Forelimb muscle (tissue), 1 donor: ENCODE measurements at regions not wholly inside any gene's neighbourhood (a gene's known extent, or its start where the extent isn't known, plus 50 kb on each side); places are given as distances from the start of the nearest gene placed in this dataset.

Source experiments
- DNase-seq: peaks from one replicate; pipeline ENCODE4 v3.0.0-alpha.2; 2013; ENCODE audit warnings: low read depth

DNA sequence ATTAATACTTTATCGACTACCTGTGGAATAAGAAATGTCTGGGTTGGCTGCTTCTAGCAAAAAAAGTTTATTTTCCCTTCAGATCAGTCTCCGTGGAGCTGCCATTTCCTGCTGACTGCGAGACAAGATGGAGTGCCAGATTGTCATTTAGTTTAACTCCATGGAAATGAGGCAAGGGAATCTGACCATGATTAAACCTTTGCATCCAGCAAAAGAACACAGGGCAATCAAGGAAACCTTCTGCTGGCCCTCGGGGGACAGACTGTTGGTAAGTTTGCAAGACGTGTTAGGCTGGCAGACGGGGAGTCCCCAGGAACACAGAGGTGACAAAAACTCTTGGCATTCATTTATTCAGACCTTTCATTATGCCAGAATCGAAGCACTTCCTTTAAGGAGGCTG, 52.2 kb upstream of the SPACA1 start:
- DNase-seq = no peak

DNA sequence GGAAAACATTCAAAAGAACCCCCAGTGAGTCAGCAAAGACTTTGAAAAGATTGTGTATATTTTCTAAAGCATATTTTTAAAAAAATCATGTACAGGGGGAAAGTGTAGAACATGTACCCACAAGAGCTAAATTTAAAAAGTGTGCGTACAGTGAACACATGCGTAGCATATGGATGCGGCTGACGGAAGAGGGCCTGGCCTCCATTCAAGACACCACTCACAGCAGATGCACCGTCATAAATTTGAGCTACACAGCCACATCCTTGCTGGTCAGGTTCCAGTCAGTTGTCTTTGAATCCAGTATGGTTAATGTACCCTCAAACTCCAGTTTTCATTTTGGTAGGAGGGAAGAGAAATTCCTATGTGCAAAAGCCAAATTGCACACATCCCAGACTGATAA, 54.3 kb upstream of the SPACA1 start:
- DNase-seq = no peak

DNA sequence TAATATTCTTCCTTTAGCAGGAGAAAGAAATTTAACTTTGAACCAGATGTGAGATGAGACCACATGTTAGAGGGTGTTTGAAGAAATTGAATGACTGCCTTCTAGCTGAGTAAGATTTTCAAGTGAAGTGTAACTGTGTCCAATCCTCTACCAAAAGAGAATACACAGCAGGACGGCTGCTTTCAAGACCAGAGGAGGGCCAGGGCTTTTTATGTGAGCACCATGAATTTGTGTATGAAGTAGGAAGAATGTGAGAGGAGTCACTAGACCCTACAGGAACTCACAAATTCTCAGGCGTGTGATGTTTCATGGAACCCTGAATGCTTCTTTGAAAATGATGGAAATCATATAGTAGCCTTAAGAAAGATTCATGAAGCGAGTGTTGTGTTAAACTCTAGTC, 56.8 kb upstream of the SPACA1 start:
- DNase-seq = no peak

DNA sequence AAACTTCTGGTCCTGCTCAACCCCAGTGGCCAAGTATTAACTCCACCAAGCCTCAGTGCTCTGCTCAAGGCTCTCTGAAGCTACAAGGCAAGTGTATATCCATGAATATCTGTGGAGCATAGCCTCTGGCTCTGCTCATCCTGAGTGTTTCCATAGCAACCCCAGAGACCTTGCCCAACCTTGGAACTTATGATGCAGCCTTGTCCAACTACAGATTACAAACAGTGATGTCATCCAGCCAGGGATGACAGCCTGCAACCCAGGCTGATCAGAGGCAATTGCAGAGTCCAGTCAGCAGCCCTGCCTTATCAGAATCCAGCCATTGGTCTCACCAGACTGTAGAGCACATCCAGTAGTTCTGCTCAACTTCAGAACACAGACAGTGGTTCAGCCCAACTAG, 65.5 kb upstream of the SPACA1 start:
- no peak for DNase-seq

DNA sequence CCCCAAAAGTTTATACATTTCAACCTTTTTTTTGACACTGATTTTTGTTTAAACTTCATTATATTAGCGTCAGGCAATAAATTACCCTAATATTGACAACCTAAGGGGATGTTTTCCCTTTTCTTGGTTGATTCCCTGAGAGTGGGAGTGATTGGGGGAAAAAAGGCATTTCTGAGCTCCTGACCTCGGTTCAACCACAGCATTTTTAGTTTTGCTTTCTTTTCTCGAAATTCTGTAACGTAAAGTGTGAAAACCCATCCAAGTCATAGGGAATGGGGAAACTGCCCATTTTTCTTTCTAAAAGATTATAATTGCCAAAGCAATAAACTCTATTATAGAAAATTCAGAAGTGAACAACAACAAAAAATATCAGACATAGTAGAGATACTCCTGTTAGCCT, 67.9 kb upstream of the SPACA1 start:
- DNase-seq = no peak

DNA sequence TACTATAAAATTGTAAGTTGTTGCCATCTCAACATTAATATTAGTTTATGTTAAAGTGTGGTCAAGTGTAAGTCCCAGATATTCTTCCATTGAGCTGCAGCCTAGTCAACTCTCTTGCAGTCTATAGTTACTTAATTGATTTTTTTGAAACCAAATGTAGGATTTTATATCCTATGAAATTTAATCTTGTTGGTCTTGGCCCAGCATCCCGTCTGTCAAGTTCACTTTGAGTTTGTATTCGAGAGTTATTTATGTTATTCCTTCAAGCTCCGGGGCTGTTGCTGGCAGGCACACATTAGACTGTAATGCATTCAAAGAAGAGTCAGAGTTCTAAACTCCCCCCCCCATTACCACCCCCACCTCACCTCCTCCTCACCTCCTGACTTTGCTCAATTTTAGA, 71.0 kb upstream of the SPACA1 start:
- DNase-seq = no peak

DNA sequence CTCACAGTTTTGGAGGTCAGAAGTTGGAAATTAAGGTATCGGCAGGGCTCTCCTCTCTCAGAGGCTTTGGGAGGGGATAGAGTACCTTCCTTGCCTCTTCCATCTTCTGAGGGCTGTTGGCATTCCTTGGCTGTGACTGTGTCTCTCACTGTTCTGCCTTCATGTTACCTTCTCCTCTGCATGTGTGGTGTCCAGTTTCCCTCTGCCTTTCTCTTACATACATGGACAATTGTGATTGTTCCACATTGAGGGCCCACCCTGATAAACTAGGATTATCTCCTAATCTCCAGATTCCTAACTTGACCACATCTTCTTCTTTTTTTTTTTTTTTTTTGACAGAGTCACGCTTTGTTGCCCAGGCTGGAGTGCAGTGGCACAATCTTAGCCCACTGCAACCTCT, 72.1 kb upstream of the SPACA1 start:
- DNase-seq = no peak

DNA sequence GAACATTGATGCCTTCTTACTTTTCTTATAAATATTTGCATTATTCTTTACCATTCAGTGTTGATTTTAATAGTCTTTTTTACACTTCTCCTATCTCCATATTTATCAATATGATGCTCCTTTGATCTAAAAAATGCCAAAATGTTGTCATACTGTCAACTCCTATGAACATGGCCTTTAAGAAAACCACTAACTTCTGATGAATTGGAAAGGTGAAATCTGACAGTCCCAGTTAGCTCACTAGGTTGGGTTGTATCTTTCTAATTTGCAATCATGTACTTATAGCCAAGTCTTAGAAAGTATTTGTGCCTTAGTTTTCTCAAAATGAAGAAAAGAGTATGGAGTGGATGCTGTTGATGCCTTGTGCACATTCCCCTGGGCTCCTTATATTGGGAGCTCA, 75.4 kb upstream of the SPACA1 start:
- no peak for DNase-seq

DNA sequence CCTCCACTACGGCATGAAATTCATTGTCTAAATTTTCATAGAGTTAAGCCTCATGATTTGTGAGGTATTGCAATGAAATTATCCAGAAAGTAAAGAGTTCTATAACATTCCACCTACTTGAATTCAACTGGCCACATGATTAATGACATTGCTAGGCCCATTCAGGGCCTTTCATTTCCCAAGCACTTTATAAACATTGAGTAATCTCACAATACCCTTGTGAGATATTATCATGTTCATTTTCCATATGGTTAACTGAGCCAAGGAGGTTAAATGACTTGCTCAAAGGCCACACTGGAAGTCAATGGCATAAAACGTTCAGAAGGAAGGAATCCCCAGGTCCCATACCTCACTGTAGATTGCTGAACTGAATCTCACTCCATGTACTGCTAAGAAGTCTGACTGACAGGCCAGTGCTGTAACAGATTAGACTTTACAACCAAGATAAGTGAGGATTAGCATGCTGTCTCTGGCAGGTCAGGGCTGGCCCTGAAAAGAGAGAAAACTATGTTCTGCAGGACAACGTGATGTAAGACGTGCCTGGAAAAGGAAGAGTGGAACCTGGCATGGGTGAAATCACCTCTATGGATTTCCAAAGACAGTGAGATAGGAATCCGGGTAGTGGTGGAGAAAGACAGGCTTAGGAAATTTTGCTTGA, 75.9 kb upstream of the SPACA1 start:
- DNase-seq = no peak

DNA sequence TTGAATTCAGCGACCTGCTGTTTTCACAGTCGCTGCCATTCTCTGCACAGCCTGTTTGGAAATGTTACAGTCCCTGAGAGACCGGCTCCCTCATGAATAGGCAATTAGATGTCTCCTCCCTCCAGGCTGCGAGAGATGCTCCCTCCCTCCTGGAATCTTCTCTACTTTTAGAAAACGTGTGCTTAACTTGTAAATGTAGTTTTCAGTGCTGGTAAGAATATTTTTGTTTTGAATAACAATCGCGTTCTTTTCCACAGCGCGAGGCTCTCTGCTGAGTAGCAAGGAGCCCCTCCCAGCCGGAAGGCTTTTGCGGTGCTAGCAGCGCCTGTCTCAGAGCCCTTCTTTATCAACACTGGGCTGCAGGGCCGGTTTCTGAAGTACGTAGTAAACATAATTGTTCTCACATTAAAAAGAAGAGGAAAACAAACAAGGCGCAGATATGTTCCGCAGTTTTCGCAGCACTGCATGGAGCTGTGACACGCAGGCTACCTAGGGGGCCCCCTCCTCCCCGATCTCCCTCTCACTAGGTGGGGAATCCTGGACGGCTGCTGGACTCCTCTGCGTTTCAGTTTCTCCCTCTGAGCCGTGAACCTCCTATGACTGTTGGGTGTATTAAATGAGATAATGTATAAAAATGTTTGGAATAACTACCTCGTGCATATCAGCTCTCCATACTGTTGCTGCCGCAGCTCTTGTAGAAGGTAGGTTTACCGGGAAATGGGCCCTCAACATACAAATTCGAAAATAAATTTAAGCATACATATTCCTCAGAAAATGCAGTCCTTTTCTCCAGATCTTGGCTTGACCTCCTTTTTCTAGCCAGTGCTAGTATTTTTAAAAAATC, 79.0 kb upstream of the SPACA1 start:
- DNase-seq = no peak

DNA sequence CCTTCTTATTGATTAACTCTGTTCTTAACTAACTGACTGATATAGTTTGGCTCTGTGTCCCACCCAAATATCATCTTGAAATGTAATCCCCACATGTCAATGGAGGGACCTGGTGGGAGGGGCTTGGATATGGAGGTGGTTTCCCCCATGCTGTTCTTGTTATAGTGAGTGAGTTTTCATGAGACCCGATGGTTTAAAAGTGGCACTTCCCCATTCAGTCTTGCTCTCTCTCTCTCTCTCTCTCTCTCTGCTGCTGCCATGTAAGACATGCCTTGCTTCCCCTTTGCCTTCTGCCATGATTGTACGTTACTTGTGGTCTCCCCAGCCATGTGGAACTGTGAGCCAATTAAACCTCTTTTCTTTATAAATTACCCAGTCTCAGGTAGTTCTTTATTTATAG, 81.8 kb upstream of the SPACA1 start:
- DNase-seq = no peak

DNA sequence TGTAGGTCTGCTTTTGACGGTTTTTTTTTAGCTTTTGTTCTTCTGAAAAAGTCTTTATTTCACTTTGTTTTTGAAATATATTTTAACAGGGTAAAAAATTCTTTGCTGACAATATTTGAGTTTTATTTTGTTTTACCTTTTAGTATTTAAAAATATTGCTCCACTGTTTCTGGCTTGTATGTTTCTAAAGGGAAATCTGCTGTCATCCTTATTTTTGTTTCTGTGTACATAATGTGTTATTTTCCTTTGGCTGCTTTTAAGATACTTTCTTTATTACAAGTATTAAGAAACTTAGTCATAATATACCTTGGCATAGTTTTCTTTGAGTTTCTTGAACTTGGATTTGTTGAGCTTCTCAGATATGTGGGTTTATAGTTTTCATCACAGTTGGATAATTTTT, 88.6 kb upstream of the SPACA1 start:
- DNase-seq = no peak

DNA sequence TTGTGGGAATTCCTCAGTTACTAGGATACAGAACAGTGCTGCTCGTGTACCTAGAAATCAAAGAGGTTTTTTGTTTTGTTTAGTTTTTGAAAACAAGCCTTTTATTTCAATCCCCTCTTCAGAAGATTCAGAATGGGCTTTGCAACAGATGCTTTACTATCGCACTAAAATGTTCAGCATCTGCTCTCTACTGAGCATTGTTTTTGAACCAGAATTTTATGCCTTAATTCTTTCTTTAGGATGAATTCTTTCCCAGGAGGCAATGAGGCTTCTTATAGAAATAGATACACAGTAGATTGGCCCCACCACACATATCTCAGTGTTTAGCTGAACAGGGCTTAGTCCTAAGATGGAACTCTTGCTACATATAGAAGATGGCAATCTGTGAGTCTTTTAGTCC, 95.9 kb upstream of the SPACA1 start:
- DNase-seq = no peak

DNA sequence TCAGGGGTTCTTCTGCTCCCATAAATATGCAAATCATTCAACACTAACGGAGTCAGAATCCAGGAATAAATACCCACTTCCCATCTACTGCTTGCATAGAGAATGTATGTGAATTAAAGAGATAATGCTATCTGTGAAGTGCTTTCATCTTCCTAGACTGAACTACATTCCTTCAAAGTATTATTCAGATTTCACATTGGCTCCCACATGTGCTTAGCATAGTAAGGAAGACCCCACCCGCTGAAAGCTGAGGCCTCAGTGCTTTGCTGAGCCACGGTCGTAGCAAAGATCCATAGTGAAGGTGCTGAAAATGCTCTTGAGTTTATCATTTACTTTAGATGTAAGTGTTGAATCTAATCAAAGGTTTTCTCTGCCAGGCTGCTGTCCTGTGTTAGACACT, 97.0 kb upstream of the SPACA1 start:
- DNase-seq = no peak

DNA sequence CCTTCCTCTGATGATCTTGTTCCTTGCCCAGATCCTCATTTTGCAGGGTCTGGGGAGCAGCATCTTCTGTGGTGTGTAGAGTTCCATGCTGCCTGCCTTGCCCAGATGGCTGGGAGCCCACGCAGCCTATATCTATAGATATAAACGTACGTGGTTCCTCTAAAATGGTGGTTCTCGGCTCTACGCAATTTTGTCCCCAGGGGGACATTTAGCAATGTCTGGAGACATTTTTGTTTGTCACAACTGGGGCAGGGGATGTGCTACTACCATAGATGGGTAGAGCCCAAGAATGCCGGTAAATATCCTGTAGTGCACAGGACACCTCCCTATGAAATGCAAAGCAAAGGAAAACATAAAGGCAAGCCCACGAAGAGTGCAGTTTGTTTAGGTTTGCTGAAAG, 98.4 kb upstream of the SPACA1 start:
- no peak for DNase-seq

DNA sequence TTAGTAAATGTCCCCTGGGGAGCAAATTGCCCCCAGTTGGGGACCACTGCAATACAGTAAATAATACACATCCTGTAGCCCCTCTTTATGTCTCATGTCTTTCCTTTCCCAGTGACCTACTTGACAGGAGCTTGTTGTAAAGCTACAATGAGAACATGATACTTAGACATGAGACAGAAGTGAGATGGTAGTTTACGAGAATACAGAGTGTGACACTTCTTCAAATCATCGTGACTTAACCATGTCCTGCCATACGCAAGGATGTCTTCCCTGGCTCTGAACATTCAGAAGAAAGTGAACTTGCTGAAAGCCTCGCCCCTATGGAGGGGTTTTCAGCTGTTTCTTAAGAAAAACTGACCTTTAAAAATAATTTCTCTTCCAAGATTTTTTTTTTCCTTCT, 101.0 kb upstream of the SPACA1 start:
- DNase-seq = no peak

DNA sequence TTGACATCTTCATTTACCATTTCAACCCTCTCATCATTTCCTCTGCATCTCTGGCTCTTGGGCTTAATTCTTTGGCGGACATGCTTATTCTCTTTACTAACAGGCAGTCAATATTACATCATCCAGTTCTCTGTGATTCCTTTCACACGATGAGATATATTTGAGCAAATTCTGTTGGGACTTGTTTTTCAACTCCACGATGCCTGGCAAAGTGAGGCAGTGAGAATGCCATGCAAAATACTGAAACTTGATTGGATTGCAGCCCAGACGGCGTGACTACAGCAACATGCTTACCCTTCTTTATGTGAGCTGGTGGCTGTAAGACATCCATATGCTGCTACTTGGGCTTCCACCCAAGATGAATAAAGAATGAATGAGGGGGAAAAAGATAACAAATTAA, 101.7 kb upstream of the SPACA1 start:
- no peak for DNase-seq

DNA sequence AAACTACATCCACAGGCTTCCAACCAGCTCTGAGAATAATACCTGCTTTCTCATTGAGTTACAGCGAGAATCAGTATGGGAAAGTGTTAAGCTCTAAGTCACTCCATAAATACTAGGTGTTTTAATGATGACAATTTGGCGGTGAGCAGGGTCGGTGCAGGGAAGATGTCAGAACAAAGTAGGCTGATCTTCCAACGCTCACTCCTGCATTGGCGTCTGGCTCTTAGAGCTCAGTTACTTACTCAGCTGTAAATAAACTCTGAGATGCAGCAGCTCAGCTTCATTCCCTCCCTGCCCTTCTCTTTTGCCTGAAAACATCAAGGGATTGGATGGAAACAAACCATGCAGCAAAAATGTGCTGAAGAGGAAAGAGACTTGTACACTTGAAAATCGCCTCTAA, 102.5 kb upstream of the SPACA1 start:
- DNase-seq = no peak

DNA sequence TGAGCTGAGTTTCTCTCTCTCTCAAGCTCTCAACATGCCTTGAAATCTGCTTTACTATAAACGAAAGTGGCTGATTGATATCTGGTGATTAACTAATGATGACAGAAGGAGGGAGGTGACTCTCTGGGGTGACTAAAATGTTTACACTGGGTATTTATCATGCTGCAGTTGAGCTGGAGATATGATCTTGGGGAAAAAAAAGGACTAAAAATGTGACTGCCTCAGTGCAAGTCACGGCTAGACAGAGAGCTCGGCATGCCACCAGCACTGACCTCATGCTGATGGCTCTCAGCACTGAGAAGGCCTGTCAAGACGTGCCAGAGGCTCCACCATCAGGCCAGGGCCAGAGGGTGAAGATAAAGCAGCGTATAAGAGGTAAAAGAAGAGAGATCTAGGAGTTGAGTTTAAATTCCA, 103.1 kb upstream of the SPACA1 start:
- DNase-seq = peak; percentile 72

DNA sequence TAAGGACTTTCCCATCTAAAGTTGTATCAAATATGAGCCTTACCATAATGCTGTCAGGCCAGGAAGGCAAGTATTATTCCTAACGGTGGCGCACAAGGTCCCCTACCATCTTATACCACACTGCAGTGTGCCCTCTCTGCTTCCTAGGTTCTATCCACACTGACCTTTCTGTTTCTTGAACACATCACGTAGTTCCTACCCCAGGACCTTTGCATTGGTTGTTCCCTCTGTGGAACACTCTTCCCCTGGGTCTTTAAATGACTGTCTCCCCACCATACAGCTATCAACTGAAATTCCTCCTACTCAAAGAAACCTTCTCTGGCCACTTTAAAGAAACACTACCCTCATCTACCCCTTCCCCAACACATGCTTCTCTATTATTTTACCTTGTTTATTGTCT, 104.5 kb upstream of the SPACA1 start:
- no peak for DNase-seq

DNA sequence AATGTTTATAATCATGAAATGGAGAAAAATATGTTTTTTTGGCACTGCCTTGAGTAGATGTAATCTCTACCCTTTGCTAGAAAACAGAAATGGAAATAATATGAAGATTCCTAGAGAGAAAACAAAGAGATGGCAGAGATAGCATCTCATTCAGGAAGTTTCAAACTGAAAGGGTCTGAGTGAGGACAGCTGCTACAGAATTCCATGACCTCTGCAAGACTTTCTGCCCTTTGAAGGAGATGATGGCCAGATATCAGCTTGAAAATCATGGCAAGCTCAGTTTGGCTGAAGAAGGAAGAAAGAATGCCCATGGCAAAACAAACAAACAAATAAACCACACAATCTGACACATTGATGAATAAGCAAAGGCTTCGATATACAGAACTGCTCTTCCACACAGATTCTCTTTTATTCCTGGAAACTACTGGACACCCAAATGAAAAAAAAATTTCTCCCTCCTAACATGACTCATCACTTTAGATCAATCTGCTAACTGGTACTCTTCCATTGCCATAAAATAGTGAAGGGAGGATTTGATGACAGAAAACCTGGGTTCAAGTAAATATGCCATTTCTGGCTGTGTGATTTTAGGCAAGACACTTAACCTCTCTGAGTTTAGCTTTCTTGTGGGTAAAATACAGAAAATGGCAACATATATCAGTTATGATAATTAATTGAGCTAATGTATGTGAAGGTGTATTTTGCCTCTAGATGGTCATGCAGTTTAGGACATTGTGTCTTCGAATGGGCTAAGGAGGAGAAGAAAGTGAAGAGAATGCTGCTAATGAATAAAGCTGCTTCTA, 105.9 kb upstream of the SPACA1 start:
- no peak for DNase-seq

DNA sequence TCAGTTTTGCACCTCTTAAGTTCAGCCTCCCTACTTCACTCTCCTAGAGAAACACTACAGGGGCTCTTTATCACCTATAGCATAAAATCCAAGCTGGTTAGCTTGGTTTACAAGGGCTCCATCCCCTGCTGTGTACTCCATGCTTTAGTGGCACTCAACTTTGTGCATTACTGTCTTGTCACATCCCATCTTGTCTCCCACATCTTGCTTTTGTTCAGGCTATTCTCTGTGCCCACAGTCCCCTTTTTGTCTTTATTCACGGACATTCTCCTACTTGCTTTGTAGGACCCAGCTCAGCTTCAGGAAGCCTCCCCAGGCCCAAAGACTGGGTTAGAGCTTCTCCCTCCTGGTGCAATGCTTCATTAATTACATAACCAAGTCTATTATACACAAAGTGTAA, 107.9 kb upstream of the SPACA1 start:
- DNase-seq = no peak

DNA sequence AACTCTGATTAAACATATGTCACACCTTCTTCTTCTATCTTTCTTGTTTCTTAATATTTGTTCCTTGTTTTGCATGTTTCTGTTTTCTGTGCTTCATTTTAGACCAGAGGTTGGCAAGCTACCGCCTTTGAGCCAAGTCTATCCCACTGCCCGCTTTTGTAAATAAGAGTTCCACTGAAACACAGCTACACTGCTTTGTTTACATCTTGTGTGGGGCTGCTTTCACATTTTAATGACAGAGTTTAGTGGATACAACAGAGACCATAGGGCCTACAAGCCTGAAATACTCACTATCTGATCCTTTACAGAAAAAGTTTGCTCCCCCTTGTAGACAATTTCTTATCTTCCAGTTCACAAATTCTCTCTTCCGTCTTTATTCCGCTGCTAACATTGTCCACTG, 109.4 kb upstream of the SPACA1 start:
- no peak for DNase-seq
